SKM-1 treated with dmso at 0.1 percent for 144 hours (cell line): ENCODE measurements at regions not wholly inside any gene's neighbourhood (a gene's known extent, or its start where the extent isn't known, plus 50 kb on each side); places are given as distances from the start of the nearest gene placed in this dataset.

Experiments
- DNase-seq: peaks from one replicate; lab custom pipeline; 2025; ENCODE audit not compliant: unreplicated experiment; lab: John Stamatoyannopoulos, UW

GRCh38 chr3:98968824-98969223, 67.3 kb upstream of the DCBLD2 start:
- DNase-seq = no peak

- no peak for DNase-seq
Observed at GRCh38 chr3:98968347-98968746, 66.9 kb upstream of the DCBLD2 start.

DNA sequence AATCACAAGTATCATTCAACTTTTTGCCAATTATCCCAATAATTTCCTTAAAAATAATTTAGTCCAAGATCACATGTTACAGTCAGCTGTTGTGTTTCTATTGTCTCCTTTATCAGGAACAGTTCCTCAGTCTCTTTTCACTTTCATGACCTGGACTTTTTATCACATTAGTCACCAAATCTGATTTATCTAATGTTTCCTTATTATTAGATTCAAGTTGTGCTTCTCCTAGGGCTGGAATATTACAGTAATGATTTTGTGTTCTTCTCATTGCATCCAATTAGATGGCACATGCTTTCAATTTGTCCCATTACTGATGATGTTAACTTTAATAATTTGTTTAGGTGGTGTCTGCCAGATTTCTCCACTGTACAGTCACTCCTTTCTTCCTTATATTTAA, 66.3 kb upstream of the DCBLD2 start:
- DNase-seq = no peak

GRCh38 chr3:98966862-98967546, 65.5 kb upstream of the DCBLD2 start:
- DNase-seq = no peak

DNA sequence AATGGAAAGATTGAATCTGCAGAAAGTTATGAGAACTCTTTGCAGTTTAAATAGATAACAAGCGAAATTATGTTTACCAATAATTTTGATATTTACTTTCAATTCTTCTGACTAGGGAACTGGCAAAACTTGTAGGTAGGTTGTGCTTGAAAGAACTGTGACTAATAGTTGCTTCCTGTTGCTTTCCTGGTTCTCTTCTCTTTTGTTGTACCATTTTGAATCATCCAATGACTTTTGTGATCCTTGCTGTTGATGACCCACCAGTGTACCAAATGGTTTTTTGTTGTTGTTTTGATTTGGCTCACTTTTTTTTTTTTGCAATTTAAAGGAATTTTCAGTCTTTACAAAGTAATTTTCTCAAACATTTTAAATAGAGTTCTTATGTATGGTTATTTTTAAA, 64.9 kb upstream of the DCBLD2 start:
- DNase-seq = no peak

GRCh38 chr3:98964784-98965183, 63.3 kb upstream of the DCBLD2 start:
- DNase-seq = no peak

- no peak for DNase-seq
Observed at GRCh38 chr3:98963546-98963945, 62.1 kb upstream of the DCBLD2 start.

DNA sequence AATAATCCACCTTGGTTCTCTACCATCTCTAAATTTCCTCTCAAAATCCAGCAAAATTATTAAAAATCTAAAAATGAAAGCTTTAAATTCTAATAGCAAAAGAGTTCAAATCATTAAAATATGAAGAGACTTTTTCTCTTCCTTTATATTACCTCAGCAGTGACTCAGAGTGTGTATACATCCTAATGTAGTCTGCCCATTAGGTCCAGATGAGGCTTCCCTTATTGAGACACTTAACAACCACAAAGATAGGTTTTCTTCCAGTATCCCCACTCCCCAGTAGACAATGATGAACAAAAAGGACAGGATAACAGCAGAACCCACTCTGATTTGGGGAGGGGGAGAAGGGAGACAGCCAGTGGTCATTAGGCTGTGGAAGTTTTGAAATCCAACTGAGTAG, 61.5 kb upstream of the DCBLD2 start:
- DNase-seq = no peak

GRCh38 chr3:98962189-98962930, 60.9 kb upstream of the DCBLD2 start:
- no peak for DNase-seq

DNA sequence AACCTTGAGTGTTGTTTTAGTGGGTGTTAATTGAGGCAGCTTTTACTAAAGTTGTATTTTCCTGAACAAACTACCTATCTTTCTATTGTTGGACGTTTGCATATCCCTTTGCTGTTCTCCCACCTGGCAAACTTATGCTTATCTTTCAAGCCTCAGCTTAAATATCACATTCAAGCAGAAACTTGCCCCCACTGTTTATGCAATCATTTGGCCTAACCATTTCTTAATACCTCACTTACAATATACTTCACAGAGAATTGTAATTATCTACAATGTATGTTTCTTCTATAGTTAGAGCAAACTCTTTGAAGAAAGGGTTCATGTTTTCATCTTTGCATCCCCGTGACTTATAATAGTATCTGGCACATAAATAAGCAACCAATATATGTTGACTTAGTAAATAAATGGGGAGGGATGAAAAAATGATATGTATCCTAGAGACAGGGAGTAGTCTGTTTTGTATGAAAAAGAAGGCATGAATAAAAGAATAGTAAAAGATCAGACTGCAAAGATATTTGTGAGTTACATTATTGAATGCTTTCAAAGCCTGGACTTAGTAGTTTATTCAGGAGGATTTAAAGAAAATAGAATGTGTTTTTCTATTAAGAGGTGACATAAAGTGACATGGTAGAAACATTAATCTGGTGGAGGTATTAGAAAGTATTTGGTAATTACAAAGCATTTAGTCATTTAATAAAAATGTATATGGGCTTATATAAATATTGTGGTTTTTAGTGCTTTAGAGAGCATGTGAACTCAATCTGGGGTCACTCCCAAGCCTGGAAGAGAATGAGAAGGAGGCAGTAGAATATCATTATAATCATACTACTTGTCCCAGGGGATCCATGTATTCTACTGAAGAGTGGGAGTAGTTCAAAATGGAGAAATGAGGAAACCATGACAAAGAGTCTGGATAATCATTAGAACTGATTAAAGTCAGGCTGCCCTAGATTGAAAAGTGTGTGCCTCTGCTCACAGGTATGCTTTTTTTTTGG, 60.0 kb upstream of the DCBLD2 start:
- no peak for DNase-seq

- no peak for DNase-seq
Observed at GRCh38 chr3:98957681-98958080, 56.2 kb upstream of the DCBLD2 start.

DNA sequence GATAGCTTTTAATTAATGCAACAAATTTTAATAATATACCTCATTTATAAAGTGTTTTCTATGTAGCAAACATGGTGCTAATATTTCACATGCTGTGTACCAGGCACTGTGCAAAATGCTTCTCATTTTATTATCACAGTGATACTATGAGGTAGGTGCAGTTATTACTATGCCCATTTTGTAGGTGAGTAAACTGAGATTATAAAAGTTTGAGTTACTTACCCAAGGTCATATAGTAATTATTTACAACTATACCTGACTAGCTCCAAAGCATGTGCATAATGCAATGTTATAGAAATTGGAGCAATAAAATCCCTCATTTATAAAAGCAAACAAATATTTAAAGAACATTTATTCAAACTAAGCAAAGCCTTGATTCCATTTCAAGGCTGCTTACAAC, 54.5 kb upstream of the DCBLD2 start:
- no peak for DNase-seq

- no peak for DNase-seq
Observed at GRCh38 chr3:98954791-98955604, 53.5 kb upstream of the DCBLD2 start.

GRCh38 chr3:98954242-98954641, 52.7 kb upstream of the DCBLD2 start:
- DNase-seq = no peak

DNA sequence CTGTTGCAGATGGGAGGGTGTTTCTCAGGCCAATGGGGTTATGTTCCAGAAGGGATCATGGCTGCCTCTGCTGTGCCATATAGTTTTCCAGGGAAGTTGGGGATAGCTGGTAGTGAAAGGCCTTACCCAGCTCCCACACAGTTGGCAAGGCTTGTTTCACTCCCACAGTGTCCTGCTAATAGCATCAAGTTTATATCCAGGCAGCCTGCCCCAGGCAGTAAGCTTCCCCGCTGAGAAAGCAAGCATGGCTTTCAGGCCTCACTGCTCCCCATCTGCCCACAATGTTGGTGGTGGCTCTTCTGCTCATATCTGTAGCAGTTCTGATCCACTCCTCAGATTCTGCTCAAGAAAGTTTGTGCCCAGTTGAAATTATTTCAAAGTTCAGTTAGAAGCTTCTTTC, 50.9 kb upstream of the DCBLD2 start:
- no peak for DNase-seq
